ELF-1 (cell line): ENCODE measurements at regions not wholly inside any gene's neighbourhood (a gene's known extent, or its start where the extent isn't known, plus 50 kb on each side); places are given as distances from the start of the nearest gene placed in this dataset.

Experiments
- DNase-seq: peaks from one replicate; pipeline ENCODE4 v3.0.0-alpha.2; 2016; ENCODE audit warnings: low read depth, low spot score

DNA sequence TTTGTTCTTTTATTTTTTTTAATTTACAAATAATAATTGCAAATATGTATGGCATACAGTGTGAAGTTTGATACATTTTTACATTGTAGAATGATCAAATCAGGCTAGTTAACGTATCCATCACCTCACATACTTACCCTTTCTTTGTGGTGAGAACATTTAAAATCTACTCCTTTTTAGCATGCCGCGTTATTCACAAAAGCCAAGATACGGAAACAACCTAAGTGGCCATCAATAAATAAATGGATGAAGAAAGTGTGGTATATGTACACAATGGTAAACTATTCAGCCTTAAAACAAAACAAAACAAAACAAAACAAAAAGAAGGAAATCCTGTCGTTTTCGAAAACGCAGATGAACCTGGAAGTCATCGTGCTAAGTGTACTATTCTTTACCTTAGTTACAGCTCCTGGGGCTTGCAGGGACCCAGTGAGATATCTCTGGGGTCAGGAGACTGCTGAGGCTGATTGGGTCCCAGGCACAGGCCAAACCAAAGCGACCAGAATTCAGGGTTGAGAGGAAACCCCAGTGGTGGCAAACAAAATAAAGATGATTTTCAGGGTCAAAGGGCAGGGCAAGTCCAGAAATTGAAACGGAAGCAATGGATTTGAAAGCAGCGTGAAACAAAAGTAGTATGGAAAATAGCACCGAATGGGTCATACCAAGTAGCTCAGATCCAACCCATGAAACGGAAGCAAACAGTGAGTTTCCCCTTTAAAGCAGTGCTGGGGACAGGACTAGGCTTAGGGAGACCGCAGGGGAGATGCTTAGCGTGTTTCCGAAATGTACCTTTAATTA lies 188.2 kb downstream of the PLPP3 start:
- DNase-seq, result no peak

DNA sequence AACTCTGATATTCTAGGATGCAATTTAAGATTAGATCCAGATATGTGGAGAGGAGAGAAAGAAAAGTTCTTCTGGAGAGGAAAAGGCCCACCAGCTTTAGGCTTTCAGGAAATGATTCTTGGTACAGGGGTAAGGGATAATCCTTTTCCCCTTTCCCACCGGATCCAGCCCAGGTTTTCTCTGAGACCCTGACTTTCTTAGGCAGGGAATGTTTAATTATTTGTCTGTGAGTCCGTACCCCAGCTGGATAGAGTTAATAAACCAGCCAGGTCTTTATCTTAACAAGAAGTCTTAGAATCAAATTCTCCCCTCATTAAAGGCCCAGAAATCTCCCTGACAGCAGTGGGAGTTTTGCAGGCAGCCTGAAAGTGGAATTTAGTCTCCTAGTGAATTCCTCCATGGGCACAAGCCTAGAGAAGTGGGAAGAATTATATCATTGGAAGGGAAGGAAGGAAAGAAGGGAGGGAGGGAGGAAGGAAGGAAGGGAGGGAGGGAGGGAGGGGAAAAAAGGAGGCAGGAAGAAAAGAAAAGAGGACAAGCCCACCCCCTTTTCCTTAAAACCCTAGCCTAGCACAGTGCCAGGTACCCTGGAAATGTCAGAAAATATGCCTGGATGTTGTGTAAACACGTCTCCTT lies 189.0 kb downstream of the PLPP3 start:
- DNase-seq, result peak; percentile 79

DNA sequence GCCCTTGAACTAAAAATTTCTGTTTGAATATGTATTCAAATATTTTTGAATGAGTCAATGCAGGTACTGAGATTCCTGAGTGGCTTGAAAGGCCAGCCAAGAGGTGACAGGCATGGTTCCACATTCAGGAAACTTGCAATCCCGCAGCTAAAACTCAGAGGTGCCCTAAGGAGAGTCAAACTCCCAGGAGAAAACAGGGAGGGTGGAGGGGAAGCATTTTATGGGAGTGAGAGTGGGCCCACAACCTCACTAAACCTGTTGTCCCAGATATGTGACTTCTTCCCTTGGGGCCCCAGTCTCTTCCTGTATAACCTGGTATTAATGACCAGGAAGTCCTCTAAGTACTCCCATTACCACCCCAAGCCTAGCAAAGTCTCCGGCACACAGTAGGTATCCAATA lies 189.6 kb downstream of the PLPP3 start:
- peak; percentile 69 for DNase-seq

DNA sequence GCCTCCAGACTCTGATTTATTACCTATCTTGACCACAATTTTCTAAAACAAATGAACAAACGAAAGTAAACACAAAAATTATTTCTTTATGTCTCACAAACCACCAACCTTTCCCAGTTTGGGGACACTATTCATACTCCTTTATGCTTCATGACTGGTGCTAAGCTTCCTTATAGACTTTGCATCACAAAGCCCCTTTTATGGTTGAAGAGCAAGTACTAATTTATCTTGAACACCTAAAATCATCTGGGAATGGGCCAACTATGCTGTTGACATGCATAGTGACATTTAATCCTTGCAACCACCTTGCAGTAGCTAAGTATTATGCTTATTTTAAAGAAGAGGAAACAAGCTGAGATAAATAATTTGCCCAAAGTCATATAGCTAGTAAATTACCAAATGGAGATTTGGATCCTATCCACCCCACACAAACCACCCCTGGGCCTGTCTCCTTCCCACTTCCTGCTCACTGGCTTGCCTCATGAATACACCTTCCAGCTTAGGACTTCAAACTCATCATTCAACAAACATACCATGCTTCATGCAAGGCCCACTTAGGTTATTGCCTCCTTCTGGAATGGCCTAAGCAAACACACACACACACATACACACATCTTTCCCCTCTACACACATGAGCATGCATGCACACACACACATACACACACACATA lies 192.2 kb downstream of the PLPP3 start:
- DNase-seq, result no peak

DNA sequence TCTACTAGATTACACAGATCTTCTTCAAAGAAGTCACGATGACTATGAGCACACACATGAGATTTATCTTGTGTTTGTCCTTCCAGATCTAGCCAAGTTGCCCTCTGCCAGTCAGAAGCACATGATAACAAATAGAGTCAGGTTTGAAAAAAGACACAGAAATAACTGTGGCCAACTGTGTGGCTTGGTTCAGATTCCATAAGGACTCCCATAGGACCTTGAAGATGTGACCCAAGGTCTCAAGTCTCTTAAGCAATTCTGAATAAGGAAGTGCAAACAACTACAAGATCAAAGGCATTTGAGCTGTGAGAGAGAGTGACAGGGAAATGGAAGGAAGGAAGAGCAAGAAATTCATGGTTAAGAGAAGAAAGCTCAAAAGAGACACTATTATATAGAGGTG lies 194.0 kb downstream of the PLPP3 start:
- DNase-seq, result no peak

DNA sequence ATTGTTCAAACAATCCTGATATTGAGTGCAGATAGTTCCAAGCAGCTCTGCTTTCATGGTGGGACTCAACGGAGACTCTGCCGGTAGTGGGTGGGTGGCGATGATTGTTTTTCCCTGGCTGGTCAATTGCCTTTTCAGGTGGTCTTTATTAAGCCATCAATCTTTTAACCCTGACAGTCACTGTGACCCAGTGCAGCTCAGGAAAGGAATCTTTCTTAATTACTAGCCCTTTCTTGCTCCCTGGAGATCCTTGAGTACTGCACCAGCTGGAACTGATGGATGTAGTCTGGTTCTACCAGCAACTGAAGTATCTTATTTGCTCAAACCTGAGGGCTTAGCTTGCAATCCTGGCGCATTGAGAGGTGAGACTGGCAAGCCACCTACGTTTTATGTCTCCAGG lies 196.4 kb downstream of the PLPP3 start:
- DNase-seq, result peak; percentile 70

DNA sequence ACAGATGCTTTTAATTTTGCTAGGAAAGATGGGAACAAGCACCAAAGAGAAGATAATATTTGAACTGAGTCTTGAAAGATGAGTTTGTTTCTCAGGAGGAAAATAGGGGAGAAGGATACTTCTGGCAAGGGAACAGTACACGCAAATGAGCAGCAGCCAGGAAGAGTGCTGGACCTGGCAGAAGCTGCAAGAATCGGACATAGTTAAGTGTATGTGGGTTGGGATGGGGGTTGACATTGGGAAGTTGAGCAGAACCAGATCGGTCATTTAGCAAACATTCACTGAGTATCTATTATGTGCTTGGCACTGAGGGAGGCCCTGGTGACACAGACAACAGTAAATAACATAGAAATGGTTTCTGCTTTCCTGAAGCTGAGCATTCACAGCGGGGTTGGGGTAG lies 198.8 kb downstream of the PLPP3 start:
- no peak for DNase-seq

DNA sequence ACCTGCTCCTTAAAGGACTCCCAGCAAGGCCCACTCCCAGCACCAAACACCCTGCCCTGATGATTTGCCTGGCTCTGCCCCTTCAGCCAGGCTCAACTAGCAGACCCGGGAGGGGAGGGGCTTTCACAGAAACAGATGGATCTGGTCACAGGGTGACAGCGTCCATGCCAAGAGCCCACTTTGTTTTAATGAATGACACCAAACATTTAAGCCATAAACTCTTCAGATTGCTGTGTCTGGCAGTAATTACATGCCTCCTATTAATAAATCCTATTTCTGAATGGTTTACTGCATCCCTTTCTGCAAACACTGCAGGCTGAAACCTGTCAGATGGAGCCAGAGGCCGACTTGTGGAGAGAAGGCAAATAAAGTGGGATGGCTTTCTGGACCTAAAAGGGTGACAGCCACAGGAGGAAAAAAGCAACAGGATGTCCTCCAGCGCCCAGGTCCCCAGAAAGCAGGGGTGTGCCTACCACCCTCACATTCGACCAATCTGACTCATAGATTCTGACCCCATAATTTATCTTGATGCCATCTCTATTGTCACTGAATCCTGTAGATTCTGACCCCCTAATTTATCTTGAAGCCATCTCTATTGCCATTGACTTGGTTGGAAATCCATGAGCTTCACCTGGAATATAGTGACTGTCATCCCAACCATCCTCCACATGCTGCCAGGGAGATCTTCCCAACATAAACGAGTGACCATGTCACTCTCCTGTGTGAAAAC lies 200.9 kb downstream of the PLPP3 start:
- no peak for DNase-seq

DNA sequence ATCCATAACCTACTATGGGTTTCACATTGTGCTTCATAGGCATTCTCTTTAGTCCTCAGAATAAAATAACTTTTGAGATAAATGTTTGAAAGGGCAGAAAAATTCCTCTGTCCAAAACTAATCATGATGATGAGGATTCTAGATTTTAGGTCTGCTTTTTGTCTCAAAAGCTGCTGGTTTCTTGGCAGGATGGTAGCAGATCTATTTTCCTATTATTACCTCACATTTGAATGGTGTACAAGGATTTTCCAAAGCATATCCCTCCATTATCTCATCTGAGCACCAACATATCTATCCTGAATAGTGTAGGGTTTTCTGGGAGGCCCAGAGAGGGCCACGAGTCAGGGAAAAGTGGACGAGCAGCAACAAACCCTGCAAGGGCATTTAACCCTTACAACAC lies 201.9 kb downstream of the PLPP3 start:
- DNase-seq, result no peak

DNA sequence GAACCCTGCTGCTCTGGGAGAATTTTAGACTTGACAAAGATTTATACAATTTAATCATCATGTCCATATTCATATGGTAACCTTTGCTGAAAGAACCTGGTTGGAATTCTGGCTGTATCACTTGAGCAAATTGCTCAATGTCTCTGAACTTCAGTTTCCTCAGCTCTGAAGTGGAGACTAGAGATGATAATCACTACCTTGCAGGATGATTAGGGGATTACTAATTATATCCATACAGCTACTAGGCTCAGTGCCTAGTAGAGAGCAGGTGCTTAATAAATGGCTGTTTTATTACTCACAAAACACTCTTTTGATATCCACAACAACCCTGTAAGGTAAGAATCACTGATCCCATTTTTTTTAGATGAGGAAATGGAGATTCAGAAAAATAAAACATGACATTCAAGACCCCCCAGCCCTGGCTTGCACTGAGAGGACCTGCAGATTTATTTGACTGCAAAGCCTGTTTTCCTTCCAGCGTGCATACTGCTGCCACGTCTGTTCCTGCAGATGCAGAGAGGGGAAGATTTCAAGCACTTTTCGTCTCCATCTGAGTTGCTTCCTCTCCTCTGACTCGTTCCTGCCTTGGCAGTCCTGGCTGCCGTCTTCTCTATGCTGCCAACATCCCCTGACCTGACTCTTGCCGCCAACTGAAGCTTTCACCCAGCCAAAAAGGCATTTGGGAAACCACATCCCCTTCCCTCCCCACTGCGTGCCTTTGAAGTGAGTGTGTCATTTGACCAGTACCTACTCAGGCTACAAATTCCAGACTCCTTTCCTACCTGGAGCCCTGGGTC lies 203.0 kb downstream of the PLPP3 start:
- peak; percentile 65 for DNase-seq

DNA sequence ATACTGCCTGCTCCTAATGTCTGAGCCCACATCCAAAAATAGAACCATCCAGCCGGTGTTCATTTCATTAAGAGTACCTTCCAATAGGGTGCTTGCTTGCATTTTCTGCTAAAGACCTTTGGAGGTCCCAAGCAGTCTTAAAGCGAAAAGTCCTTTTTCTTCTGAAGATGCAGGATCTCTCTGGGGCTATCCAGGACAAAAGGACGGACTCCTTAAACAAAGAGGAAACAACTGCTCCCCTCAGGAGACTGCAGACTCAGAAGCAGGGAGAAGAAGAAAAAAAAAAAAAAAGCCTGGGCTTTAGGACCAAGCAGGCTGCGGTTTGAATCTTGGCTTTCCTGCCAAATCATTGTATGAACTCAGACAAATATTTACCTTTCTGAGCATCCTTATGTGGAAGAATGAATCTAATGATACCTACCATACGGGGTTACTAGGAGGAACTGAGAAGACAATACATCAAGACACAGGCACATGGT lies 204.0 kb downstream of the PLPP3 start:
- peak; percentile 54 for DNase-seq

DNA sequence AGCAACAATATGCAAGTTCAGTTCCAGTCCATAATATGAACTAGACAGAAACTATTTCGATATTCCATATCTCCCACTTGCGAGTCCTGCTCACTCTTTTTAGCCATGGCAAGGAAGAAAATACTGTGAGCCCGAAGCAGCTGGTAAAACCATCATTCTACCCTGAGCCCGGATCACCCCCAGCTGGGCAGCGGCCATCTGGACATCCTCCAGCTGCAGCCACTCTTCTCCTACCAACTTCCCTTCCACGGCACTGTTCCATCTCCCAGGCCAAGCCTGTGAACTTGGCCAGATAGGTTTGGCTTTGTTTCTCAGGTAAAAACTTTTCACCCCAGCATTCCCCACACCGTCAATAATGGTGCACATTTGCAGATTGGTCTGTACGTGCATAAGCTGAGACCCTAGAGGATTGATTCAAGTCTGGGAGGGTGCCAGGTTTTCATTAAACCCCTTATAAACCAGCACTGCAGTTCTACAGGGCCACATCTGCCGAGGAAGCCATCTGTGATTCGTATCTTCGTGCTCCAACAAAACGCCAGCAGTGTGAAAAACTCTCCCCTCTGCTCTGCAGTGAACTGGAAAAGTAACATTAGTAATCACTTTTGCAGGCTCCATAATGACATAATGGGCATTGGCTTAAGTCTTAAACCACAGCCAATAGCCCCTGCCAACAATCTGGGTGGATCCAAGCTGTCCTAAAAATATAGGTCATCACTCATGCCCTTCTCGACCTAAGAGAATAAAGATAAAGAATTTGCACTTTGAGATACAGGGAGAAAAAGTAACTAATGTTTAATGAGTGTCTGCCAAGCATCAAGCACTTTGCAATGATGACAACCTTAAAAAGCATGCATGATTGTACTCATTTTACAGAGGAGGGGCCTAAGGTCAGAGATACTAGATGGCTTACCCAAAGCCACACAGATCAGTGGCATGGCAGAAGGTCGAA lies 205.1 kb downstream of the PLPP3 start:
- no peak for DNase-seq

DNA sequence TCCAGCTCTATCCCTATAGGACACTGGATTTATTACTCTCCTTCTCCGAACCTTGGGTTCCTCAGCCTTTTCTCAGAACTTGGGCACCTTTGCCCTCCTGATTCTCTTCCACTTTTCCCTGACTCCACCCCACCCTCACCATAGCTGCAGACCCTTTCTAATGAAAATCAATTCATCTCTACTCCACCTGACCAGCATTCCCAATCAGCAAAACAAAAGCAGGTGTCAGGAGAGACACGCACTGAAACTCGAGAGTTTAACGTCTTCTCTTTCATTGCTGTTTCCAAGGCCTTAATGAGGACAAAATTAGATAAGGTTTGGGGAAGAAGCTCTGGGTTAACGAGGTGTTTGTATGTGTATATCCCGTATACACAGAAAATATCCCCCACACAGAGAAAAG lies 208.8 kb downstream of the PLPP3 start:
- no peak for DNase-seq

DNA sequence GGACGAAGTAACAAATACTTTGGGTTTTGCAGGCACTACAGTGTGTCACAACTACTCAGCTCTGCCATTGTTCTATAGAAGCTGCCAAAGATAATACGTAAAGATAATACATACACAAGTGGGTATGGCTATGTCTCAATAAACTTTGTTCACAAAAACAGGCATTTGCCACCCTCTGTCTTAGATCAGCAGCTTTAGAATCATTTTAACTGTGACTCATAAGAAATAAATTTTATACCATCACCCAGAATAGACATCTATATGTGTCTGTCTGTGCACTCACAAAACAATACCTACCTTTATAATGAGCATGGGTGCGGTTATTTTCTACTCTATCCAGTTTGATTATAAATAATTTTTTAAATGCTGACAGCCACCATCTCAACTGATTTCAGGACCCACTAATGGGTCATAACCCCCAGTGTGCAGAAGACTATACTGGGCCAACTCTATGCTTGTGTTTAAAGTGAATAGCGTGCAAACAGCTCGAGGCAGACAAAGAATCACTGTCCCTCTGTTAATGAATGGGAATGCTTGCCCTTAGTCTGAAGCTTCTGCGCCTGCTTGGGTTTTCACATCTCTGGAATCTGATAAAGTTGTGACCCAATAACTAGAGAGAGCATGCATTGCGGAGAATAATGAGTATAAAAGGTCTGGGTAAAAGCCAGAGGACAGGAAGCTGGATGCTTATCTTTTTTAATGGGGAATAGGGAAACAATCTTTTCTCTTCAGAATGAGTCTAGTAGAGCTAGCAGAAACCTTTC lies 216.2 kb downstream of the PLPP3 start:
- no peak for DNase-seq

DNA sequence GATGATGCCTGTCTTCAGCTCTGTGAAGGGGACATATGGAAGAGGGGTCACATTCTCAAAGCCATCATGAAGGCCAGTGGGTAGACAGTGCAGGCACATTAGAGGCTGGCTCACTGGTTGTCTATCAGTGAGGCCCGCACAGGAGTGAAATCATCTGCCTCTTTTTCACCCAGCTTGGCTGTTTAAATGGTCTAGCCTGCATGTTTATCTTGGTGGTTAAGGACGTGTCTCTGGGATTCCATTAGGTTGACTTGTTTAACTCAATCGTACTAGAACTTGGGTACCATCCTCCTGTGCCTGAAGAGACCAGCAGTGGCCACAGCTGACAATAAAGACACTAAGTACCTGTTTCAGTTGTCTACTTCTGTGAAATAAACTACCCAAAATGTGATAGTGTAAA lies 219.3 kb downstream of the PLPP3 start:
- DNase-seq, result no peak

DNA sequence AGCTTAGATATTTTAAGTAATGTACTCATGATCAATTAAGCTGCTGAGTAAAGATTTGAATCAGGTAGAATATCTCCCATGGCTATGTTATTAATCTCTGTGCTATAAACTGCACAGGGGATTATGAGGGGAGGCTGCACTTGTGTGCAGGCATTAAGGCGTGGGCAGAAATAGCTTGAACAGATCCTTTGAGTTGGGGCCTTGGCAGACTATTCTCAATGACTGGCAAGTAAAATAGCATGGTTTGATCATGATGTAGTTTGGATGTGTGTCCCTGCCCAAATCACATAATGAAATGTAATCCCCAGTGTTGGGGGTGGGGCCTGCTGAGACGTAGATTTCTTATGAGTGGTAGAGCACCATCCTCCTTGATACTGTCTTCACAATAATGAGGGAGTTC lies 220.3 kb downstream of the PLPP3 start:
- DNase-seq, result no peak

DNA sequence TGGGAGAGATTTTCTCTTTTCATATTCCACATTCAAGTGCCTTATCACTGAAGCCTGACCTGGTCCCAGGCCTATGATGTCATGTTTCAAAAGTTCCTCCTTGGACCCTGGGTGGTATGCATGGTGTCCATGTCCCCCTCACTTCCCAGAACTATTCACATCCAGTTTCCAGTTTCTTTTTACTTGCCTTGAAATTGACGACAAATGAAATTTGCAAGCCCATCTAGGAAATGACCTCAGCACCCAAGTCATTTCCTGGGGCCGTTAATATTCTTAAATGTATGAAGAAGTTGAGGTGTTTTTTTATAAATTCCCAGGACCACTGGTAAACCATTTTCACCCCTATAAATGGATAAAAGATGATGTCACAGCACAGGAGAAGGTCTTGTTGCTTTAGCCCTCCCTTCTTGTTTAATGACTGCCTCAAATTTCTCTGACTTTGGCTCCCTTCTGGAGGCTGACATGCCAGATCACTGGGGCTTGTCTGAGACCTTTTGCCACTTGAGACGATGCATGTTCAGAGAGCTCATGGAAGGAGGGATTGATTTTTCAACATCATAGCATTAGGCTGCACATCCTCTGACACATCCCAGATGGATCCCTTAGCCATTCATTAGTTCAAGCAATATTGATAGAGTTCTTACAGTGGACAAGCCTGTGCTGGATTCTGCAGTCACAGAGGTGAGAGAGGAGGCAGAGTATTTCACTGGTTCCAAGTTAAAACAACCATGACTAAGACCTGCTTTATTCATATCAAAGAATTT lies 221.3 kb downstream of the PLPP3 start:
- no peak for DNase-seq

DNA sequence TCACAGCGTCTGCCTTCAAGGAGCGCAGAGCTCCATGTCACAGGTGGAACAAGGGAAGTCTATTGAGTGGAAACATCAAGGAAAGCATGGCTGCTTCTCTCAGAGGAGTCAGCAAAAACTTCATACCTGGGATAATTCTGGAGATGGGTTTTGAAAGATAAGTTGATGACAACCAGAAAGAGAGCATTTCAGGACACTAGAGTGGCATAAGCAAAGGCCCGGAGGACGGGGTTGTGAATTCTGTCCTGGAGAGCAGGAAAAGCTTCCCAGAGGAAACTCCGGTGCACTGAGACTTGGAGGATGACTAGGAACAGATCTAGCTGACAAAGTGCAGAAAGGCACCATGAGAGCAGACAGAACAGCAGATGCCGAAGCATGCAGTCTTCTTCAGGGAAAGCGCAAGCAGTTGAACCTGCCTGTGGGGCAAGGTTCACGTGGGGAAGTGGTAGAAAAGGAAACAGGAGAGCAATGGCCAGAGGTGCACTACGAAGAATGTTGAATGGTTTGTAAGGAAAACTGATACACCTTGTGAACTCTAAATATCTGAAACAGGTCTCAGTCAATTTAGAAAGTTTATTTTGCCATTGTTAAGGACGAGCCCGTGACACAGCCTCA lies 222.9 kb downstream of the PLPP3 start:
- no peak for DNase-seq
